ENCODE measurements at regions not wholly inside any gene's neighbourhood (a gene's known extent, or its start where the extent isn't known, plus 50 kb on each side); places are given as distances from the start of the nearest gene placed in this dataset.

GRCh38 chr6:106858653-106859092 is 115.9 kb downstream of the CD24 start:
- H3K9ac ChIP-seq = no peak overlapping the region
- H3K9me2 ChIP-seq = no peaks in the 10 kb centered on the region
- no peak overlapping the region for H3K4me2 ChIP-seq
- no peaks in the 10 kb centered on the region for H3K27me3 ChIP-seq (ENCODE audit: insufficient read depth)
- no peak overlapping the region for H3K27ac ChIP-seq (ENCODE audit: low read depth in 2 of 2, low read length in 1 of 2)
- CTCF ChIA-PET = no interaction called here
- no peaks in the 10 kb centered on the region for H3K36me3 ChIP-seq (replicated peaks in 1 of 2; ENCODE audit: control insufficient read depth in 1 of 2, insufficient read depth in 2 of 2, low read length in 1 of 2)
- no peaks in the 10 kb centered on the region for H3F3A ChIP-seq (replicated peaks; ENCODE audit: insufficient read depth)
- H2AFZ ChIP-seq (ENCODE audit: low read depth) = no peak overlapping the region
- peaks cover 0 to 3% of the 10 kb centered on the region in 2 experiments; a peak in 1 of 4 replicates for H3K4me1 ChIP-seq (ENCODE audit: control insufficient read depth in 1 of 2, insufficient read depth in 2 of 2, low read depth in 1 of 2, low read length in 1 of 2)
- H4K20me1 ChIP-seq (ENCODE audit: insufficient read depth) = no peaks in the 10 kb centered on the region
- no peak overlapping the region for H3K4me3 ChIP-seq (ENCODE audit: low read depth in 2 of 2, low read length in 1 of 2)
- TF ChIP-seq FOXM1 (IDR thresholded peaks at IDR 0.05; ENCODE audit: low read depth) = no peak
- no peak for TF ChIP-seq ELF1 (IDR thresholded peaks at IDR 0.05)
- TF ChIP-seq TAF1 (IDR thresholded peaks at IDR 0.05; ENCODE audit: borderline replicate concordance, low read depth, low read length) = no peak
- TF ChIP-seq, protein P1, sequence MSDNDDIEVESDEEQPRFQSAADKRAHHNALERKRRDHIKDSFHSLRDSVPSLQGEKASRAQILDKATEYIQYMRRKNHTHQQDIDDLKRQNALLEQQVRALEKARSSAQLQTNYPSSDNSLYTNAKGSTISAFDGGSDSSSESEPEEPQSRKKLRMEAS (IDR thresholded peaks at IDR 0.05; ENCODE audit: low read depth) = no peak
- TF ChIP-seq RAD21 (IDR thresholded peaks at IDR 0.05; ENCODE audit: low read length) = no peak
- TF ChIP-seq EZH2phosphoT487 (IDR thresholded peaks at IDR 0.05; ENCODE audit: borderline replicate concordance, low read depth) = no peak
- no peak for TF ChIP-seq RXRA (IDR thresholded peaks at IDR 0.05; ENCODE audit: borderline replicate concordance, low read depth)
- TF ChIP-seq, protein P2, sequence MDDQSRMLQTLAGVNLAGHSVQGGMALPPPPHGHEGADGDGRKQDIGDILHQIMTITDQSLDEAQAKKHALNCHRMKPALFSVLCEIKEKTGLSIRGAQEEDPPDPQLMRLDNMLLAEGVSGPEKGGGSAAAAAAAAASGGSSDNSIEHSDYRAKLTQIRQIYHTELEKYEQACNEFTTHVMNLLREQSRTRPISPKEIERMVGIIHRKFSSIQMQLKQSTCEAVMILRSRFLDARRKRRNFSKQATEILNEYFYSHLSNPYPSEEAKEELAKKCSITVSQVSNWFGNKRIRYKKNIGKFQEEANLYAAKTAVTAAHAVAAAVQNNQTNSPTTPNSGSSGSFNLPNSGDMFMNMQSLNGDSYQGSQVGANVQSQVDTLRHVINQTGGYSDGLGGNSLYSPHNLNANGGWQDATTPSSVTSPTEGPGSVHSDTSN (IDR thresholded peaks at IDR 0.05) = no peak
- no peak for TF ChIP-seq FOSL2 (IDR thresholded peaks at IDR 0.05; ENCODE audit: borderline replicate concordance, low read depth)
- TF ChIP-seq GABPA (IDR thresholded peaks at IDR 0.05; ENCODE audit: low read depth) = no peak
- TF ChIP-seq JUND (IDR thresholded peaks at IDR 0.05) = no peak
- TF ChIP-seq POLR2AphosphoS5 (IDR thresholded peaks at IDR 0.05; ENCODE audit: low read depth, low read length) = no peak
- no peak for TF ChIP-seq MXI1 (IDR thresholded peaks at IDR 0.05; ENCODE audit: low read depth, low read length)
- no peak for TF ChIP-seq SIN3A (IDR thresholded peaks at IDR 0.05; ENCODE audit: borderline replicate concordance, low read depth, low read length)
- no peak for TF ChIP-seq CHD2 (IDR thresholded peaks at IDR 0.05; ENCODE audit: low read length, partially characterized antibody)
- no peak for TF ChIP-seq MEF2A (IDR thresholded peaks at IDR 0.05; ENCODE audit: borderline replicate concordance, low read depth)
- no peak for TF ChIP-seq NRF1 (IDR thresholded peaks at IDR 0.05; ENCODE audit: low read depth, low read length)
- no peak for TF ChIP-seq REST (IDR thresholded peaks at IDR 0.05; ENCODE audit: low read depth, low read length)
- no peak for TF ChIP-seq TEAD4 (IDR thresholded peaks at IDR 0.05; ENCODE audit: borderline replicate concordance, insufficient read depth)
- TF ChIP-seq EP300 (IDR thresholded peaks at IDR 0.05; ENCODE audit: borderline replicate concordance in 1 of 2, low read depth in 1 of 2, low read length in 1 of 2) = no peak
- no peak for DNase-seq
- 24% methylated on average over 3 of the region's 3 CpGs for WGBS (ENCODE audit: low lambda C conversion rate)
- POLR2A ChIA-PET = no interaction called here
- H3K9me3 ChIP-seq = no peaks in the 10 kb centered on the region
- H3K79me2 ChIP-seq (ENCODE audit: insufficient read depth) = no peaks in the 10 kb centered on the region
